Gastrocnemius medialis (tissue), 4 donors: ENCODE measurements at regions not wholly inside any gene's neighbourhood (a gene's known extent, or its start where the extent isn't known, plus 50 kb on each side); places are given as distances from the start of the nearest gene placed in this dataset.

Source experiments
- ATAC-seq, 2 donors: fragments of 150-250 bp; one replicate each; pipeline ENCODE4 v1.9.1; 2016
- DNase-seq, 2 donors: peaks; one replicate each; pipeline ENCODE4 v3.0.0-alpha.2; 2019
- H3K27ac ChIP-seq, 4 donors: fragments of 200-600 bp; sonication (generic); 1 replicate in 1 of 4; 2 replicates in 3 of 4; pipeline ENCODE4 v1.5.1; 2016 to 2018; ENCODE audit warnings: mild to moderate bottlenecking in 2 of 4, moderate library complexity in 1 of 4
- H3K27me3 ChIP-seq, 3 donors: fragments of 200-600 bp; sonication (generic) in 2 of 3; 1 replicate in 1 of 3; 2 replicates in 2 of 3; pipeline versions ENCODE4 v1.5.1 to v1.6.0; 2016 to 2019; ENCODE audit warnings: mild to moderate bottlenecking in 1 of 3, moderate library complexity in 1 of 3
- H3K36me3 ChIP-seq, 2 donors: fragments of 200-600 bp; sonication (generic) in 1 of 2; one replicate each; pipeline ENCODE4 v1.5.1; 2017 to 2018
- H3K4me1 ChIP-seq, 2 donors: fragments of 200-600 bp; sonication (generic) in 1 of 2; one replicate each; pipeline ENCODE4 v1.5.1; 2016 to 2017; ENCODE audit warnings: mild to moderate bottlenecking in 2 of 2
- H3K4me3 ChIP-seq, 4 donors: fragments of 200-600 bp; sonication (generic) in 3 of 4; 1 replicate in 1 of 4; 2 replicates in 3 of 4; pipeline ENCODE4 v1.5.1; 2016 to 2019; ENCODE audit warnings: mild to moderate bottlenecking in 2 of 4
- H3K9me3 ChIP-seq, 3 donors: fragments of 200-600 bp; sonication (generic) in 2 of 3; 1 replicate in 1 of 3; 2 replicates in 2 of 3; pipeline ENCODE4 v1.5.1; 2016 to 2019
- POLR2A ChIP-seq, 2 donors: fragments of 450-650 bp; IDR thresholded peaks; one replicate each; pipeline ENCODE4 v1.6.1; 2017; ENCODE audit warnings: antibody characterized with exemption in 2 of 2, mild to moderate bottlenecking in 2 of 2, moderate library complexity in 2 of 2
- in situ Hi-C, 4 donors: fragments of 200-750 bp; cut with MboI; loops; one replicate each; pipeline versions ENCODE4 v1.15.0 to v1.8.0; 2017; ENCODE audit warnings: low sequenced_read_pairs in 4 of 4
- intact Hi-C: fragments of 100-400 bp; cut with DNase I; formaldehyde crosslinking; loops from one replicate; pipeline ENCODE4 v1.15.1; 2023; ENCODE audit warnings: low total_unique reads
- TF ChIP-seq, protein P1 (sequence below), 5 experiments: fragments of 450-650 bp in 3 of 5; fragments of 200-600 bp in 2 of 5; sonication (generic) in 2 of 5; IDR thresholded peaks in 4 of 5; conservative IDR thresholded peaks in 1 of 5; 1 replicate in 4 of 5; 2 replicates in 1 of 5; pipeline ENCODE4 v1.5.1; 2016 to 2019; ENCODE audit warnings: antibody characterized with exemption in 5 of 5, mild to moderate bottlenecking in 3 of 5, moderate library complexity in 3 of 5

DNA sequence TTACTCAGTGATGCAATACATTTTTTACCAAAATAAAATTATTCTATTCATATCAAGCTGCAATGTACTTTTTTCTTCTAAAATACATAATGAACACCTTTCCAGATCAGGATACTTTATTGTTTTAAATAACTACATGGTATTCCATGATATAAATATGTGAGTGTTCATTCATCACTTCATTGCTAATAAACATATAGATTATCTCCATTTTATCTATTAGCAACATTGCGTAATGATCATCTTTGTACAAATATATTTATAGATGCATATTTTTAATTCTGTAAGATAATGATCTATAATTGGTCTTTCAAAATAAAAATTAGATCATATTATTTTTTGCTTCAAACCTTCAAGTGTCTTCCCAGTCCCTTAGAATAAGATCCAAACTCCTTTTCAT lies 156.1 kb upstream of the HHIP start:
- Histone ChIP-seq H3K4me1 (no peaks in the 10 kb centered on the region), H3K9me3 (no peaks in the 10 kb centered on the region), H3K4me3 (no peak overlapping the region), H3K27me3 (no peaks in the 10 kb centered on the region), H3K36me3 (no peaks in the 10 kb centered on the region), H3K27ac (no peak overlapping the region)
- no peak for TF ChIP-seq POLR2A (IDR thresholded peaks at IDR 0.05)
- TF ChIP-seq, protein P1, sequence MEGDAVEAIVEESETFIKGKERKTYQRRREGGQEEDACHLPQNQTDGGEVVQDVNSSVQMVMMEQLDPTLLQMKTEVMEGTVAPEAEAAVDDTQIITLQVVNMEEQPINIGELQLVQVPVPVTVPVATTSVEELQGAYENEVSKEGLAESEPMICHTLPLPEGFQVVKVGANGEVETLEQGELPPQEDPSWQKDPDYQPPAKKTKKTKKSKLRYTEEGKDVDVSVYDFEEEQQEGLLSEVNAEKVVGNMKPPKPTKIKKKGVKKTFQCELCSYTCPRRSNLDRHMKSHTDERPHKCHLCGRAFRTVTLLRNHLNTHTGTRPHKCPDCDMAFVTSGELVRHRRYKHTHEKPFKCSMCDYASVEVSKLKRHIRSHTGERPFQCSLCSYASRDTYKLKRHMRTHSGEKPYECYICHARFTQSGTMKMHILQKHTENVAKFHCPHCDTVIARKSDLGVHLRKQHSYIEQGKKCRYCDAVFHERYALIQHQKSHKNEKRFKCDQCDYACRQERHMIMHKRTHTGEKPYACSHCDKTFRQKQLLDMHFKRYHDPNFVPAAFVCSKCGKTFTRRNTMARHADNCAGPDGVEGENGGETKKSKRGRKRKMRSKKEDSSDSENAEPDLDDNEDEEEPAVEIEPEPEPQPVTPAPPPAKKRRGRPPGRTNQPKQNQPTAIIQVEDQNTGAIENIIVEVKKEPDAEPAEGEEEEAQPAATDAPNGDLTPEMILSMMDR (IDR thresholded peaks at IDR 0.05 in 4 of 5, conservative IDR thresholded peaks at IDR 0.05 in 1 of 5), result no peak
- ATAC-seq, result no peak
- intact Hi-C loops, result no loop called here
- in situ Hi-C loops, result no loop called here
- no peak for DNase-seq

DNA sequence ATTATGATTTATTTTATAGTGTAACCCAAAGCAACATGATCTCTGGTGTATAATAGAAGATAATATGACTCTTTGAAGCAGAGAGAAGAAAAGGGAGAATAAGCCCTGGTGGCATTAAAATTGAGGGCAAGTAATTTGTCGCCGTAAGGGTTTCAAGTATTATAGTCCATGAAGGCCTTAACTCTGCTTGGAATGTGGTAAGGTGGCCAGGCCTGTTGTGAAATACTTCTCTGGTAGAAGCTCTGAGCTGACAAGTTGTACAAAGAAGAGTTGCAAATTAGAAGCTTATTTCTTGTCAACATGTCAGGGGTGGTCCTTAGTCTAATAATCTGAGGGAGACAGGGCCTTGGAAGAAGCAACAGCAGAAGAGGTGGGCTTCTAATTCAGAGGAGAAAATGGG lies 151.7 kb upstream of the HHIP start:
- Histone ChIP-seq H3K27me3 (no peaks in the 10 kb centered on the region), H3K4me1 (no peaks in the 10 kb centered on the region), H3K9me3 (no peaks in the 10 kb centered on the region), H3K36me3 (no peaks in the 10 kb centered on the region), H3K27ac (no peak overlapping the region), H3K4me3 (no peak overlapping the region)
- ATAC-seq, result no peak
- no peak for TF ChIP-seq POLR2A (IDR thresholded peaks at IDR 0.05)
- TF ChIP-seq, protein P1 (IDR thresholded peaks at IDR 0.05 in 4 of 5, conservative IDR thresholded peaks at IDR 0.05 in 1 of 5), result no peak
- DNase-seq, result no peak
- intact Hi-C loops (no loop called here), in situ Hi-C loops (no loop called here)

DNA sequence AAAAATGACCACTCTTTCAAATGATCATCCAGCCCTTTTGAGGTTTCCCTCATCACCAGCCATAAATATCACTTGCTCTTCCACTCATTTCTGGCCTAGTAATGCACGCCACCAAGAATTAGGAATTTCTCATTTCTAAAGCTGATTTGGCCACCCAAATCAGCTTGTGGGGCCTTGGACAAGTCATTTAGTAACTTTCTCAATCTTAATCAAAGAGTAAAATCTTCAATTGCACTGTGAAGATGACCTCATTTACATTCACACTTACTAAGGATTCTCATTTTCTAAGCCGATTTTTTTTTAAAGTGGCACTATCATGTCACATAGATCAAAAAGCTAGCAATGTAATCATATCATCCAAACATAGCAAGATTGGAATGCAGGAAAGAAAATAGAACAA lies 150.0 kb upstream of the HHIP start:
- intact Hi-C loops, result no loop called here
- no peaks in the 10 kb centered on the region for H3K9me3 ChIP-seq
- TF ChIP-seq, protein P1 (IDR thresholded peaks at IDR 0.05 in 4 of 5, conservative IDR thresholded peaks at IDR 0.05 in 1 of 5), result no peak
- no peak for TF ChIP-seq POLR2A (IDR thresholded peaks at IDR 0.05)
- no peak for DNase-seq
- H3K27me3 ChIP-seq, result no peaks in the 10 kb centered on the region
- in situ Hi-C loops, result no loop called here
- H3K4me1 ChIP-seq, result no peaks in the 10 kb centered on the region
- ATAC-seq, result no peak
- no peak overlapping the region for H3K4me3 ChIP-seq
- H3K36me3 ChIP-seq, result no peaks in the 10 kb centered on the region
- H3K27ac ChIP-seq, result no peak overlapping the region

DNA sequence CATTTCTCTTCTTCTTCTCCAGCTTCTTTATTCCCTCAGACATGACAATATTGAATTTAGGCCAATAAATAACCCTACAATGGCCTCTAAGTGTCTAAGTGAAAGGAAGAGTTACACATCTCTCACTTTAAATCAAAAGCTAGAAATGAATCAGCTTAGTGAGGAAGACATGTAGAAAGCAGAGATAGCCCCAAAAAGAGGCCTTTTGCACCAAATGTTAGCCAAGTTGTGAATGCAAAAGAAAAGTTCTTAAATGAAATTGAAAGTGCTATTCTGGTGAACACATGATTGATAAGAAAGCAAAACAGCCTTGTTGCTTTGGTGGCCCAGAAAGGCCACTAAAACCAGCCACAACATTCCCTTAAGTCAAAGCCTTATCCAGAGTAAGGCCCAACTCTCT lies 146.2 kb upstream of the HHIP start:
- no peak for ATAC-seq
- no peak overlapping the region for H3K27ac ChIP-seq

More for the DNA sequence above, 146.2 kb upstream of the HHIP start:
- no peaks in the 10 kb centered on the region for H3K4me1 ChIP-seq
- no peaks in the 10 kb centered on the region for H3K9me3 ChIP-seq
- in situ Hi-C loops (no loop called here), intact Hi-C loops (no loop called here)
- H3K4me3 ChIP-seq, result no peak overlapping the region
- H3K27me3 ChIP-seq, result no peaks in the 10 kb centered on the region
- DNase-seq, result no peak
- no peak for TF ChIP-seq POLR2A (IDR thresholded peaks at IDR 0.05)
- TF ChIP-seq, protein P1 (IDR thresholded peaks at IDR 0.05 in 4 of 5, conservative IDR thresholded peaks at IDR 0.05 in 1 of 5), result no peak
- no peaks in the 10 kb centered on the region for H3K36me3 ChIP-seq
